Natural killer cell (primary cell): ENCODE measurements at regions not wholly inside any gene's neighbourhood (a gene's known extent, or its start where the extent isn't known, plus 50 kb on each side); places are given as distances from the start of the nearest gene placed in this dataset.

ENCODE experiments used
- ATAC-seq, 3 donors: fragments of 150-1000 bp in 2 of 3; fragments of 200-7000 bp in 1 of 3; cut with Tn5 transposase; 1 replicate in 1 of 3; 2 replicates in 2 of 3; pipeline ENCODE4 v1.10.0; 2021; ENCODE audit warnings: mild to moderate bottlenecking in 2 of 3, moderate library complexity in 2 of 3
- DNase-seq, 2 donors: peaks; one replicate each; pipeline versions ENCODE4 v3.0.0 to v3.0.0-alpha.2; 2013 to 2021; ENCODE audit warnings: mixed read lengths in 1 of 2
- H3K27ac ChIP-seq: one replicate; pipeline ENCODE4 v1.5.1; 2013; ENCODE audit warnings: mild to moderate bottlenecking, low read length
- H3K27me3 ChIP-seq: one replicate; pipeline ENCODE4 v1.6.1; 2013; ENCODE audit warnings: low read length; ENCODE audit not compliant: control insufficient read depth, insufficient read depth
- H3K36me3 ChIP-seq: one replicate; pipeline ENCODE4 v1.6.1; 2013; ENCODE audit warnings: low read length; ENCODE audit not compliant: control insufficient read depth, insufficient read depth
- H3K4me1 ChIP-seq: one replicate; pipeline ENCODE4 v1.6.1; 2013; ENCODE audit warnings: low read length; ENCODE audit not compliant: control insufficient read depth, insufficient read depth
- H3K4me3 ChIP-seq: one replicate; pipeline ENCODE4 v1.5.1; 2013; ENCODE audit warnings: low read length
- H3K9me3 ChIP-seq: one replicate; pipeline ENCODE4 v1.6.1; 2013; ENCODE audit warnings: low read length; ENCODE audit not compliant: control insufficient read depth, insufficient read depth
- H3K27ac Mint-ChIP-seq, 2 donors: one replicate each; pipeline ENCODE4 v1.8.0; 2022; ENCODE audit warnings: mild to moderate bottlenecking in 2 of 2, mixed read lengths in 2 of 2, moderate library complexity in 1 of 2
- H3K27me3 Mint-ChIP-seq, 2 donors: one replicate each; pipeline ENCODE4 v1.8.0; 2022; ENCODE audit warnings: low read depth in 2 of 2, mixed read lengths in 2 of 2
- H3K36me3 Mint-ChIP-seq: one replicate; pipeline ENCODE4 v1.8.0; 2022; ENCODE audit warnings: mixed read lengths
- H3K4me1 Mint-ChIP-seq, 2 donors: one replicate each; pipeline ENCODE4 v1.8.0; 2022; ENCODE audit warnings: mixed read lengths in 2 of 2
- H3K4me3 Mint-ChIP-seq: one replicate; pipeline ENCODE4 v1.8.0; 2022; ENCODE audit warnings: mild to moderate bottlenecking, moderate library complexity, mixed read lengths
- H3K9me3 Mint-ChIP-seq, 2 donors: one replicate each; pipeline ENCODE4 v1.8.0; 2022; ENCODE audit warnings: mixed read lengths in 2 of 2
- CTCF ChIP-seq: fragments of 200-600 bp; IDR thresholded peaks from one replicate; pipeline ENCODE4 v1.8.0; 2022; ENCODE audit warnings: antibody characterized with exemption
- WGBS: methylation state at CpG from one replicate; pipeline ENCODE4 v1.1.7; 2013; ENCODE audit warnings: missing lambda C conversion rate; ENCODE audit not compliant: insufficient coverage; 5-methylcytosine and 5-hydroxymethylcytosine counted together
- intact Hi-C: fragments of 100-400 bp; cut with micrococcal nuclease; formaldehyde crosslinking; loops from one replicate; pipeline ENCODE4 v1.14.2; 2022

- Mint-ChIP-seq H3K4me3 (no peak overlapping the region), H3K4me1 (no peaks in the 10 kb centered on the region), H3K27ac (no peak overlapping the region), H3K9me3 (peaks cover 2 to 9% of the 10 kb centered on the region in 2 donors), H3K36me3 (no peaks in the 10 kb centered on the region), H3K27me3 (no peaks in the 10 kb centered on the region)
- ATAC-seq (no peak), DNase-seq (no peak)
- no peak overlapping the region for H3K27ac ChIP-seq
- no peaks in the 10 kb centered on the region for H3K9me3 ChIP-seq
- no peaks in the 10 kb centered on the region for H3K36me3 ChIP-seq
- H3K4me1 ChIP-seq, result no peaks in the 10 kb centered on the region
- H3K4me3 ChIP-seq, result no peak overlapping the region
- 96% methylated on average over 2 of the region's 2 CpGs for WGBS
- intact Hi-C loops, result no loop called here
- no peaks in the 10 kb centered on the region for H3K27me3 ChIP-seq
- TF ChIP-seq CTCF, result no peak
Measured at GRCh38 chr5:89855417-89855816, 554.1 kb downstream of the CETN3 start.

GRCh38 chr5:89851911-89852310 lies 557.6 kb downstream of the CETN3 start:
- H3K9me3 ChIP-seq, result no peaks in the 10 kb centered on the region
- H3K27me3 ChIP-seq, result no peaks in the 10 kb centered on the region
- intact Hi-C loops, result no loop called here
- WGBS, result 83% methylated on average over 2 of the region's 3 CpGs
- Mint-ChIP-seq H3K4me3 (no peak overlapping the region), H3K4me1 (no peaks in the 10 kb centered on the region), H3K9me3 (peaks cover 0 to 4% of the 10 kb centered on the region in 2 donors), H3K36me3 (no peaks in the 10 kb centered on the region), H3K27ac (no peak overlapping the region), H3K27me3 (no peaks in the 10 kb centered on the region)
- no peak for ATAC-seq
- DNase-seq, result no peak
- H3K27ac ChIP-seq, result no peak overlapping the region
- TF ChIP-seq CTCF, result no peak
- no peak overlapping the region for H3K4me3 ChIP-seq
- H3K4me1 ChIP-seq, result no peaks in the 10 kb centered on the region
- H3K36me3 ChIP-seq, result no peaks in the 10 kb centered on the region

- H3K4me1 ChIP-seq, result no peaks in the 10 kb centered on the region
- no peak for ATAC-seq
- no peak overlapping the region for H3K27ac Mint-ChIP-seq
- H3K27me3 Mint-ChIP-seq, result no peaks in the 10 kb centered on the region
- H3K9me3 Mint-ChIP-seq, result peaks cover 0 to 4% of the 10 kb centered on the region in 2 donors
- no peaks in the 10 kb centered on the region for H3K36me3 Mint-ChIP-seq
- H3K4me3 Mint-ChIP-seq, result no peak overlapping the region
- intact Hi-C loops, result no loop called here
- no peak overlapping the region for H3K4me3 ChIP-seq
- TF ChIP-seq CTCF, result no peak
- no peak for DNase-seq
- no peaks in the 10 kb centered on the region for H3K27me3 ChIP-seq
- H3K4me1 Mint-ChIP-seq, result no peaks in the 10 kb centered on the region
- no peaks in the 10 kb centered on the region for H3K9me3 ChIP-seq
- no peaks in the 10 kb centered on the region for H3K36me3 ChIP-seq
- H3K27ac ChIP-seq, result no peak overlapping the region
Measured at GRCh38 chr5:89850513-89850865, 559.1 kb downstream of the CETN3 start.

GRCh38 chr5:89849830-89850512 lies 559.6 kb downstream of the CETN3 start:
- ATAC-seq, result no peak
- intact Hi-C loops, result no loop called here
- H3K27ac ChIP-seq, result no peak overlapping the region

More at GRCh38 chr5:89849830-89850512, 559.6 kb downstream of the CETN3 start:
- H3K27me3 ChIP-seq, result no peaks in the 10 kb centered on the region
- 94% methylated on average over 1 of the region's 1 CpG for WGBS
- H3K27ac Mint-ChIP-seq, result no peak overlapping the region
- no peaks in the 10 kb centered on the region for H3K9me3 ChIP-seq
- H3K4me1 ChIP-seq, result no peaks in the 10 kb centered on the region
- H3K4me3 ChIP-seq, result no peak overlapping the region
- H3K27me3 Mint-ChIP-seq, result no peaks in the 10 kb centered on the region
- no peak overlapping the region for H3K4me3 Mint-ChIP-seq
- H3K4me1 Mint-ChIP-seq, result no peaks in the 10 kb centered on the region
- H3K36me3 Mint-ChIP-seq, result no peaks in the 10 kb centered on the region
- TF ChIP-seq CTCF, result no peak
- H3K36me3 ChIP-seq, result no peaks in the 10 kb centered on the region
- no peak for DNase-seq
- peaks cover 0 to 2% of the 10 kb centered on the region in 2 donors for H3K9me3 Mint-ChIP-seq
